ENCODE measurements at regions not wholly inside any gene's neighbourhood (a gene's known extent, or its start where the extent isn't known, plus 50 kb on each side); places are given as distances from the start of the nearest gene placed in this dataset.

DNA sequence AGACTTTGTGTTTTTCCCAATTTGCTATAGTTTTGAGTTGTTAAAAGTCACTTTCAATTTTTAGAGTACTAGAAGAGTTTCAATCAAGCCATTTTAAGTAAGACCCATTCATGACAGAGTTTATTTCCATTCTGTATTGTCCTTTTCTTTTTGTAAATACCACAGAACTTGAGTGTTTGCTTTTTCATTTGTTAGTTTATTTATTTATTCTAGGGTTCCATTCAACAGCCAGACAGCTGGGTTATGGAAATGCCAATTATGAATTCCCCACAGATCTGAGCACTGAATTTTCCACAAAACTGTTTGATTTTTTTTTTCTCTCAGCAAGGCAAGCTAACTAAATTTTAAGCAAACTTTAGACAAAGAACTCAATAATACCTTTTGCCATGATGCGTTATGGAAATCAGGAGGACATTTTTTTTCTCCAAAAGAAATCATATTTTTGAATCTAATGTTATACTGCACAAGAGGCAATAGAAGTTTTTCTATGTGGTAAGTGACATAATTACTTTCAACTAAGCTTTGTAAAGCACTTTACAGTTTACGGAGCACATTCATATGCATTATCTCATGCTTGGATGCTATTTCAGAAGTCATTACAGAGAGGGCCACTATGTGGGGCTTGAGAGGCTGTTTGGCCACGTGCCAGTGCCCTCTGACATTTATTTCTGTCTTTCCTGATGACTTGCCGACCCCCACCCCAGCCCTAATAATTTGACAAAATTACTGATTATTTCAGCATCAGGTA is 181.5 kb downstream of the VRK1 start (continued):
- no peak for TF ChIP-seq ZNF76 (tag by site-specific recombination; IDR thresholded peaks at IDR 0.05; ENCODE audit: borderline replicate concordance, low read depth)
- no peak for TF ChIP-seq ZNF157 (tag by site-specific recombination; IDR thresholded peaks at IDR 0.05)
- no peak for TF ChIP-seq ZNF324 (tag by site-specific recombination; IDR thresholded peaks at IDR 0.05)
- 0 out of 2 replicates have a peak, but pooled peaks have one; percentile 9 for TF ChIP-seq ZNF596 (tag by site-specific recombination; IDR thresholded peaks at IDR 0.05)
- no peak for TF ChIP-seq ZNF138 (tag by site-specific recombination; IDR thresholded peaks at IDR 0.05; ENCODE audit: borderline replicate concordance)
- peak; percentile 69 for TF ChIP-seq ZNF629 (tag by site-specific recombination; IDR thresholded peaks at IDR 0.05)
- no peak for TF ChIP-seq PRDM1 (tag by site-specific recombination; IDR thresholded peaks at IDR 0.05)
- TF ChIP-seq, protein P1, sequence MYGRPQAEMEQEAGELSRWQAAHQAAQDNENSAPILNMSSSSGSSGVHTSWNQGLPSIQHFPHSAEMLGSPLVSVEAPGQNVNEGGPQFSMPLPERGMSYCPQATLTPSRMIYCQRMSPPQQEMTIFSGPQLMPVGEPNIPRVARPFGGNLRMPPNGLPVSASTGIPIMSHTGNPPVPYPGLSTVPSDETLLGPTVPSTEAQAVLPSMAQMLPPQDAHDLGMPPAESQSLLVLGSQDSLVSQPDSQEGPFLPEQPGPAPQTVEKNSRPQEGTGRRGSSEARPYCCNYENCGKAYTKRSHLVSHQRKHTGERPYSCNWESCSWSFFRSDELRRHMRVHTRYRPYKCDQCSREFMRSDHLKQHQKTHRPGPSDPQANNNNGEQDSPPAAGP (tag by site-specific recombination; IDR thresholded peaks at IDR 0.05): no peak
- peak; percentile 85 for TF ChIP-seq OSR2 (tag by site-specific recombination; IDR thresholded peaks at IDR 0.05)
- no peak for TF ChIP-seq ZFP37 (tag by site-specific recombination; IDR thresholded peaks at IDR 0.05)
- no peak for TF ChIP-seq ZNF670 (tag by site-specific recombination; IDR thresholded peaks at IDR 0.05; ENCODE audit: low read depth)
- no peak; the same call in 1 of the 2 replicates for TF ChIP-seq ZNF214 (tag by site-specific recombination; IDR thresholded peaks at IDR 0.05; ENCODE audit: borderline replicate concordance)
- TF ChIP-seq ZNF623 (tag by site-specific recombination; IDR thresholded peaks at IDR 0.05): no peak
- no peak for TF ChIP-seq ZFP41 (tag by site-specific recombination; IDR thresholded peaks at IDR 0.05; ENCODE audit: borderline replicate concordance)
- TF ChIP-seq, protein P2, sequence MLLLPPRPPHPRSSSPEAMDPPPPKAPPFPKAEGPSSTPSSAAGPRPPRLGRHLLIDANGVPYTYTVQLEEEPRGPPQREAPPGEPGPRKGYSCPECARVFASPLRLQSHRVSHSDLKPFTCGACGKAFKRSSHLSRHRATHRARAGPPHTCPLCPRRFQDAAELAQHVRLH (tag by site-specific recombination; IDR thresholded peaks at IDR 0.05): no peak
- TF ChIP-seq SCRT1 (tag by site-specific recombination; IDR thresholded peaks at IDR 0.05; ENCODE audit: borderline replicate concordance): no peak
- TF ChIP-seq ZNF248 (tag by site-specific recombination; IDR thresholded peaks at IDR 0.05): no peak
- peak; percentile 72 for TF ChIP-seq BCL11A (tag by site-specific recombination; IDR thresholded peaks at IDR 0.05; ENCODE audit: low read depth)
- no peak for TF ChIP-seq GLIS2 (tag by site-specific recombination; IDR thresholded peaks at IDR 0.05)
- TF ChIP-seq, protein P3, sequence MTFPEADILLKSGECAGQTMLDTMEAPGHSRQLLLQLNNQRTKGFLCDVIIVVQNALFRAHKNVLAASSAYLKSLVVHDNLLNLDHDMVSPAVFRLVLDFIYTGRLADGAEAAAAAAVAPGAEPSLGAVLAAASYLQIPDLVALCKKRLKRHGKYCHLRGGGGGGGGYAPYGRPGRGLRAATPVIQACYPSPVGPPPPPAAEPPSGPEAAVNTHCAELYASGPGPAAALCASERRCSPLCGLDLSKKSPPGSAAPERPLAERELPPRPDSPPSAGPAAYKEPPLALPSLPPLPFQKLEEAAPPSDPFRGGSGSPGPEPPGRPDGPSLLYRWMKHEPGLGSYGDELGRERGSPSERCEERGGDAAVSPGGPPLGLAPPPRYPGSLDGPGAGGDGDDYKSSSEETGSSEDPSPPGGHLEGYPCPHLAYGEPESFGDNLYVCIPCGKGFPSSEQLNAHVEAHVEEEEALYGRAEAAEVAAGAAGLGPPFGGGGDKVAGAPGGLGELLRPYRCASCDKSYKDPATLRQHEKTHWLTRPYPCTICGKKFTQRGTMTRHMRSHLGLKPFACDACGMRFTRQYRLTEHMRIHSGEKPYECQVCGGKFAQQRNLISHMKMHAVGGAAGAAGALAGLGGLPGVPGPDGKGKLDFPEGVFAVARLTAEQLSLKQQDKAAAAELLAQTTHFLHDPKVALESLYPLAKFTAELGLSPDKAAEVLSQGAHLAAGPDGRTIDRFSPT (tag by site-specific recombination; IDR thresholded peaks at IDR 0.05): 0 out of 2 replicates have a peak, but pooled peaks have one; percentile 46
- TF ChIP-seq ZNF560 (tag by site-specific recombination; IDR thresholded peaks at IDR 0.05; ENCODE audit: borderline replicate concordance): no peak
- no peak for TF ChIP-seq ZNF335 (tag by site-specific recombination; conservative IDR thresholded peaks at IDR 0.05)
- TF ChIP-seq ZNF223 (tag by site-specific recombination; IDR thresholded peaks at IDR 0.05): no peak
- TF ChIP-seq, protein P4, sequence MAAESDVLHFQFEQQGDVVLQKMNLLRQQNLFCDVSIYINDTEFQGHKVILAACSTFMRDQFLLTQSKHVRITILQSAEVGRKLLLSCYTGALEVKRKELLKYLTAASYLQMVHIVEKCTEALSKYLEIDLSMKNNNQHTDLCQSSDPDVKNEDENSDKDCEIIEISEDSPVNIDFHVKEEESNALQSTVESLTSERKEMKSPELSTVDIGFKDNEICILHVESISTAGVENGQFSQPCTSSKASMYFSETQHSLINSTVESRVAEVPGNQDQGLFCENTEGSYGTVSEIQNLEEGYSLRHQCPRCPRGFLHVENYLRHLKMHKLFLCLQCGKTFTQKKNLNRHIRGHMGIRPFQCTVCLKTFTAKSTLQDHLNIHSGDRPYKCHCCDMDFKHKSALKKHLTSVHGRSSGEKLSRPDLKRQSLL (tag by site-specific recombination; IDR thresholded peaks at IDR 0.05): no peak
- no peak for TF ChIP-seq ZNF311 (tag by site-specific recombination; IDR thresholded peaks at IDR 0.05; ENCODE audit: borderline replicate concordance)
- peak; percentile 93 for TF ChIP-seq WT1 (tag by site-specific recombination; IDR thresholded peaks at IDR 0.05)
- TF ChIP-seq SP7 (tag by site-specific recombination; IDR thresholded peaks at IDR 0.05): peak; percentile 9; the same call in 1 of the 2 replicates
- no peak for TF ChIP-seq ZNF132 (tag by site-specific recombination; IDR thresholded peaks at IDR 0.05; ENCODE audit: borderline replicate concordance)
- TF ChIP-seq ZNF37A (tag by site-specific recombination; IDR thresholded peaks at IDR 0.05): no peak; the same call in 1 of the 2 replicates
- TF ChIP-seq, protein P5, sequence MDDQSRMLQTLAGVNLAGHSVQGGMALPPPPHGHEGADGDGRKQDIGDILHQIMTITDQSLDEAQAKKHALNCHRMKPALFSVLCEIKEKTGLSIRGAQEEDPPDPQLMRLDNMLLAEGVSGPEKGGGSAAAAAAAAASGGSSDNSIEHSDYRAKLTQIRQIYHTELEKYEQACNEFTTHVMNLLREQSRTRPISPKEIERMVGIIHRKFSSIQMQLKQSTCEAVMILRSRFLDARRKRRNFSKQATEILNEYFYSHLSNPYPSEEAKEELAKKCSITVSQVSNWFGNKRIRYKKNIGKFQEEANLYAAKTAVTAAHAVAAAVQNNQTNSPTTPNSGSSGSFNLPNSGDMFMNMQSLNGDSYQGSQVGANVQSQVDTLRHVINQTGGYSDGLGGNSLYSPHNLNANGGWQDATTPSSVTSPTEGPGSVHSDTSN (CRISPR knock-in tag; IDR thresholded peaks at IDR 0.05): no peak
- no peak for TF ChIP-seq ZNF548 (tag by site-specific recombination; IDR thresholded peaks at IDR 0.05)
- no peak for TF ChIP-seq ZNF350 (tag by site-specific recombination; IDR thresholded peaks at IDR 0.05)
- TF ChIP-seq ZNF341 (tag by site-specific recombination; IDR thresholded peaks at IDR 0.05; ENCODE audit: low read depth): 0 out of 2 replicates have a peak, but pooled peaks have one; percentile 15
- TF ChIP-seq ZNF169 (tag by site-specific recombination; IDR thresholded peaks at IDR 0.05): no peak
- no peak for TF ChIP-seq BCL11B (tag by site-specific recombination; IDR thresholded peaks at IDR 0.05; ENCODE audit: low read depth)
